Sigmoid colon (tissue), 6 donors: ENCODE measurements at regions not wholly inside any gene's neighbourhood (a gene's known extent, or its start where the extent isn't known, plus 50 kb on each side); places are given as distances from the start of the nearest gene placed in this dataset.

Experiments used
- DNase-seq: peaks from one replicate; pipeline ENCODE4 v3.0.0-alpha.2; 2019
- H3K27ac ChIP-seq, 4 donors: fragments of 200-600 bp; sonication (generic); one replicate each; pipeline ENCODE4 v1.5.1; 2016 to 2019; ENCODE audit warnings: mild to moderate bottlenecking in 1 of 4
- H3K27me3 ChIP-seq, 3 donors: fragments of 200-600 bp; sonication (generic); one replicate each; pipeline ENCODE4 v1.5.1; 2019; ENCODE audit warnings: mild to moderate bottlenecking in 1 of 3
- H3K36me3 ChIP-seq, 4 donors: fragments of 200-600 bp; sonication (generic); one replicate each; pipeline ENCODE4 v1.5.1; 2016 to 2019
- H3K4me1 ChIP-seq, 4 donors: fragments of 200-600 bp; sonication (generic); one replicate each; pipeline ENCODE4 v1.5.1; 2017 to 2019
- H3K4me3 ChIP-seq, 4 donors: fragments of 200-600 bp; sonication (generic); one replicate each; pipeline ENCODE4 v1.5.1; 2017 to 2019; ENCODE audit warnings: mild to moderate bottlenecking in 2 of 4, moderate library complexity in 1 of 4
- H3K9me3 ChIP-seq, 4 donors: fragments of 200-600 bp in 3 of 4; sonication (generic) in 3 of 4; one replicate each; pipeline versions ENCODE4 v1.5.1 to v1.6.1; 2013 to 2019
- CTCF ChIP-seq, 4 experiments: fragments of 450-650 bp in 3 of 4; fragments of 200-600 bp in 1 of 4; IDR thresholded peaks; one replicate each; pipeline ENCODE4 v1.5.1; 2016 to 2019; ENCODE audit warnings: antibody characterized with exemption in 4 of 4, mild to moderate bottlenecking in 3 of 4, moderate library complexity in 2 of 4
- EP300 ChIP-seq, 4 donors: sonication (generic); formaldehyde crosslinking; IDR thresholded peaks; one replicate each; pipeline ENCODE4 v1.6.1; 2017; ENCODE audit warnings: antibody characterized with exemption in 4 of 4
- POLR2A ChIP-seq, 2 donors: fragments of 450-650 bp; IDR thresholded peaks; one replicate each; pipeline ENCODE4 v1.6.1; 2016; ENCODE audit warnings: antibody characterized with exemption in 2 of 2, mild to moderate bottlenecking in 2 of 2, moderate library complexity in 2 of 2
- POLR2AphosphoS5 ChIP-seq, 4 donors: sonication (generic); formaldehyde crosslinking; IDR thresholded peaks; one replicate each; pipeline ENCODE4 v1.6.1; 2017; ENCODE audit warnings: antibody characterized with exemption in 4 of 4
- WGBS, 2 donors: extraction: QIAGEN DNeasy Blood & Tissue Kit; methylation state at CpG; one replicate each; pipeline ENCODE4 v1.1.7; 2013; 5-methylcytosine and 5-hydroxymethylcytosine counted together
- intact Hi-C: fragments of 100-400 bp; cut with DNase I; formaldehyde crosslinking; loops from one replicate; pipeline ENCODE4 v1.15.1; 2023
- donor health status: healthy with polysubstance abuse.
- donor health status: healthy.

- no peak for TF ChIP-seq EP300 (IDR thresholded peaks at IDR 0.05)
- no peak for TF ChIP-seq CTCF (IDR thresholded peaks at IDR 0.05)
- no peak for TF ChIP-seq POLR2A (IDR thresholded peaks at IDR 0.05)
- no peak for TF ChIP-seq POLR2AphosphoS5 (IDR thresholded peaks at IDR 0.05)
- Histone ChIP-seq H3K4me1 (no peaks in the 10 kb centered on the region), H3K36me3 (no peaks in the 10 kb centered on the region), H3K27me3 (no peaks in the 10 kb centered on the region), H3K27ac (no peak overlapping the region), H3K4me3 (no peak overlapping the region), H3K9me3 (no peaks in the 10 kb centered on the region)
- WGBS, 2 donors = 81 to 88% methylated on average over 2 of the region's 2 CpGs
- DNase-seq = no peak
- intact Hi-C loops = no loop called here
These were observed 130.2 kb downstream of the MAT2B start for GRCh38 chr5:163635631-163636030.

GRCh38 chr5:163642904-163643303, 137.5 kb downstream of the MAT2B start:
- no peaks in the 10 kb centered on the region for H3K36me3 ChIP-seq
- H3K27me3 ChIP-seq = no peaks in the 10 kb centered on the region
- TF ChIP-seq POLR2AphosphoS5 (IDR thresholded peaks at IDR 0.05) = no peak
- TF ChIP-seq EP300 (IDR thresholded peaks at IDR 0.05) = no peak
- TF ChIP-seq POLR2A (IDR thresholded peaks at IDR 0.05) = no peak
- no peak for TF ChIP-seq CTCF (IDR thresholded peaks at IDR 0.05)
- DNase-seq = no peak
- H3K4me3 ChIP-seq = no peak overlapping the region
- intact Hi-C loops = no loop called here
- H3K27ac ChIP-seq = no peak overlapping the region
- no peaks in the 10 kb centered on the region for H3K4me1 ChIP-seq
- 78 to 91% methylated on average over 4 of the region's 4 CpGs for WGBS, 2 donors
- H3K9me3 ChIP-seq = no peaks in the 10 kb centered on the region

DNA sequence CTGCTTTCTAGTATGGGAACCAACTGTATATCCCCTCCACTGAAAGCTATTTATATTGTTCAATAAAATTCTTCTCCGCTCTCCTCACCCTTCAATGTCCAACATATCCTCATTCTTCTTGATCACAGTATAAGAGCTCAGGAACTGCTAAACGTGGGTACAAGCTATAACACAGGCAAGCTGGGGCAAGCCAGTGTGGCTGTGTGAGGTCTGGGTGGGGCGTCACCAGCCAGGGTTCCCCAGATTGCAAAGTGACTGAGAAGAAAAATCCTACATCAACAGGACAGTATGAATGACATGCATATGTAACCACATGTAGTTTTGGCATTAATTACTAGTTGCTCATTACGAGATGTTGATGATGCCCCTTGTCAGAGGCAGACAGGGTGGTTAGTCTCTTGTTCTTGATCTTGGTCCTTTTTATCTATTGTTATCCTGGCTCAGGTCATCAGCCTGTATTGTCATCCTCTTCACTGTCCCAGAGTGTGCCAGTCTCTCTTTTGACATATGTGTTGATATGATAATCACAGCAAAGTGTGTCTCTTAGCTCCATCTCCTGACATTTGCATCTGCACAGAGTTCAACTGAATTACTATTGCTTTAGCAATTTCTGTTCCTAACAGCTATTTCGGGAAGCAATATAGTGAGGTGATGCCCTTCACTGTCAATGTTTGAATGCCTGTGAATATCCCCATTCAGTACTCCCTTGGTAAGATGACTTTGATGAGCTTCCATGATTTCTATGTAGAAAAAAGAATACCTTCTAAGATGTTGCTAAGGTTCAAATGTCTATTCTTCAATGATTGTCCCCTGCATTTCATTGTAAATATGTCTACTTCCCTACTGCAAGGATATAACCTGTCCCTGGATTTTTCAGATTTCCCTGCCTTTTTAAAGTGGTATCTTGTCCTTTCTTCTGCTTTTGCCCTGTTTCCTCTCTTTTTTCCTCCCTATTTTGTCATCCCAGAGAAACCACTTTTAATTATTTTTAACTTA, 140.3 kb downstream of the MAT2B start:
- H3K36me3 ChIP-seq = no peaks in the 10 kb centered on the region
- no peak overlapping the region for H3K4me3 ChIP-seq
- no peaks in the 10 kb centered on the region for H3K27me3 ChIP-seq
- 86 to 87% methylated on average over 5 of the region's 5 CpGs for WGBS, 2 donors
- no peak overlapping the region for H3K27ac ChIP-seq
- no peaks in the 10 kb centered on the region for H3K4me1 ChIP-seq
- intact Hi-C loops = no loop called here
- no peaks in the 10 kb centered on the region for H3K9me3 ChIP-seq
- DNase-seq = no peak
- TF ChIP-seq EP300 (IDR thresholded peaks at IDR 0.05) (no peak), CTCF (IDR thresholded peaks at IDR 0.05) (no peak), POLR2A (IDR thresholded peaks at IDR 0.05) (no peak)

- Histone ChIP-seq H3K36me3 (no peaks in the 10 kb centered on the region), H3K4me3 (no peak overlapping the region), H3K27ac (no peak overlapping the region), H3K9me3 (peaks cover 0 to 7% (median 0%) of the 10 kb centered on the region in 4 donors), H3K27me3 (no peaks in the 10 kb centered on the region), H3K4me1 (no peaks in the 10 kb centered on the region)
- 76 to 83% methylated on average over 2 of the region's 2 CpGs for WGBS, 2 donors
- no peak for TF ChIP-seq POLR2A (IDR thresholded peaks at IDR 0.05)
- TF ChIP-seq CTCF (IDR thresholded peaks at IDR 0.05) = no peak
- no peak for TF ChIP-seq EP300 (IDR thresholded peaks at IDR 0.05)
- TF ChIP-seq POLR2AphosphoS5 (IDR thresholded peaks at IDR 0.05) = no peak
- DNase-seq = no peak
- intact Hi-C loops = no loop called here
These were observed 144.1 kb downstream of the MAT2B start for GRCh38 chr5:163649514-163649913.
